Medulla oblongata (tissue), 1 donor: ENCODE measurements at regions not wholly inside any gene's neighbourhood (a gene's known extent, or its start where the extent isn't known, plus 50 kb on each side); places are given as distances from the start of the nearest gene placed in this dataset.

Experiments used
- DNase-seq: peaks from one replicate; pipeline ENCODE4 v3.0.0-alpha.2; 2015; ENCODE audit errors: extremely low spot score

DNA sequence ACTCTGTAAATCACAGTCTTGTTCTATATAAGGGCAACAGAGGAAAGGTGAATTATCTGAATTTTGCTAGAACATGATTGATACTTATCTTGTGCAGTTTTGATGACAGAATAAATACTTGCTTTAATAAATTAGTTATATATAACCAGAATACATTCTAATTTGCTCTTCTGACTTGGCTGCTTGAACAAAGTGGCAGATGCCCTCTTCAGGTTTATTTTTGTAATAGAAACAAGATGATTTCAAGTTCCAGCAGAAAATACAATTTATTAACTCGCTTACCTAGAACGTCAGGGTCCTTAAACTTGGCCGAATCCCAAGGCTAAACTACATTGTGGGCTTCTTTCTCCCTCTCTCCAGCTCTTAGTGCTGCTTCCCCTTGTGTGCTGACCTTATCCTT is 57.6 kb upstream of the SSTR1 start:
- DNase-seq, result no peak
